ENCODE measurements at regions not wholly inside any gene's neighbourhood (a gene's known extent, or its start where the extent isn't known, plus 50 kb on each side); places are given as distances from the start of the nearest gene placed in this dataset.

DNA sequence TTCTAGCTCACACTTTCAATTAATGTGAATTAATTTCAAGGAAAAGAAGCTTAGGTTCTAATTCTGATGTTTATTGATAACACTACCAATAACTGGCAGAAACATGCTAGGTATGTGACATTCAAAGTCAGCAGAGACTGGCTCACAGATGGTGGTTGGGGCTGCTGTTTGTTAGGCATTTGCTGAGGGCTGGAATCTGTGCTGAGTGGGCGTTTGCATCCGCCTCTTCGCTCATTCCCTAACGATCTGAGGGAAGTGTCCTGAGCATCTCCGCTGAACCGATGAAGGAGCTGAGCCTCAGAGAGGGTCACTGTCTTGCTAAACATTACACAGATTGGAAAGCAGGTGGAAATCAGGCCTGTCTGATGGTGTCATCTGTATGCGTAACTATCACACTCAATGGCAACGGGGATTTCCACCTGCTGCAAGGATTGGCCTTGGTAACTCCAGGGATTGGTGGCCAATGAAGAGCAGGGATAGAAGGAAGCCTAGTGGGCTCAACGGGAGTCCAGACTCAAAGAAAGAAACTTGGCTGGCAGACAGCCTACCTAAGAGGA lies 338.9 kb downstream of the TEX29 start:
- Histone ChIP-seq H2AFZ (ENCODE audit: low read length) (no peak overlapping the region), H4K20me1 (ENCODE audit: control insufficient read depth, extremely low read depth, insufficient read depth, low read length) (no peaks in the 10 kb centered on the region), H3K27me3 (ENCODE audit: control insufficient read depth, insufficient read depth, low read length) (no peaks in the 10 kb centered on the region), H3K4me3 (replicated peaks in 1 of 4; ENCODE audit: control extremely low read depth in 1 of 4, insufficient read depth in 1 of 4, low read depth in 3 of 4, low read length in 4 of 4) (no peak overlapping the region), H3K27ac (ENCODE audit: insufficient read depth, low read length) (no peak overlapping the region), H3K9me3 (ENCODE audit: control insufficient read depth, insufficient read depth, low read depth, low read length) (no peaks in the 10 kb centered on the region), H3K9ac (ENCODE audit: insufficient read depth, low read length) (no peak overlapping the region), H3K4me2 (ENCODE audit: extremely low read depth, insufficient read depth, low read length) (no peak overlapping the region), H3K36me3 (ENCODE audit: control insufficient read depth, insufficient read depth, low read length) (no peaks in the 10 kb centered on the region), H3K4me1 (ENCODE audit: control insufficient read depth, extremely low read depth, insufficient read depth, low read length) (no peaks in the 10 kb centered on the region), H3K79me2 (ENCODE audit: control insufficient read depth, insufficient read depth, low read length) (no peaks in the 10 kb centered on the region)
- TF ChIP-seq, protein P1, sequence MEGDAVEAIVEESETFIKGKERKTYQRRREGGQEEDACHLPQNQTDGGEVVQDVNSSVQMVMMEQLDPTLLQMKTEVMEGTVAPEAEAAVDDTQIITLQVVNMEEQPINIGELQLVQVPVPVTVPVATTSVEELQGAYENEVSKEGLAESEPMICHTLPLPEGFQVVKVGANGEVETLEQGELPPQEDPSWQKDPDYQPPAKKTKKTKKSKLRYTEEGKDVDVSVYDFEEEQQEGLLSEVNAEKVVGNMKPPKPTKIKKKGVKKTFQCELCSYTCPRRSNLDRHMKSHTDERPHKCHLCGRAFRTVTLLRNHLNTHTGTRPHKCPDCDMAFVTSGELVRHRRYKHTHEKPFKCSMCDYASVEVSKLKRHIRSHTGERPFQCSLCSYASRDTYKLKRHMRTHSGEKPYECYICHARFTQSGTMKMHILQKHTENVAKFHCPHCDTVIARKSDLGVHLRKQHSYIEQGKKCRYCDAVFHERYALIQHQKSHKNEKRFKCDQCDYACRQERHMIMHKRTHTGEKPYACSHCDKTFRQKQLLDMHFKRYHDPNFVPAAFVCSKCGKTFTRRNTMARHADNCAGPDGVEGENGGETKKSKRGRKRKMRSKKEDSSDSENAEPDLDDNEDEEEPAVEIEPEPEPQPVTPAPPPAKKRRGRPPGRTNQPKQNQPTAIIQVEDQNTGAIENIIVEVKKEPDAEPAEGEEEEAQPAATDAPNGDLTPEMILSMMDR (conservative IDR thresholded peaks at IDR 0.05 in 1 of 2, IDR thresholded peaks at IDR 0.05 in 1 of 2; ENCODE audit: low read depth in 1 of 2, low read length in 2 of 2) = no peak
- TF ChIP-seq EZH2 (IDR thresholded peaks at IDR 0.05; ENCODE audit: low read length, missing control alignments) = no peak
- no peak for DNase-seq (ENCODE audit: low read depth in 2 of 2)

DNA sequence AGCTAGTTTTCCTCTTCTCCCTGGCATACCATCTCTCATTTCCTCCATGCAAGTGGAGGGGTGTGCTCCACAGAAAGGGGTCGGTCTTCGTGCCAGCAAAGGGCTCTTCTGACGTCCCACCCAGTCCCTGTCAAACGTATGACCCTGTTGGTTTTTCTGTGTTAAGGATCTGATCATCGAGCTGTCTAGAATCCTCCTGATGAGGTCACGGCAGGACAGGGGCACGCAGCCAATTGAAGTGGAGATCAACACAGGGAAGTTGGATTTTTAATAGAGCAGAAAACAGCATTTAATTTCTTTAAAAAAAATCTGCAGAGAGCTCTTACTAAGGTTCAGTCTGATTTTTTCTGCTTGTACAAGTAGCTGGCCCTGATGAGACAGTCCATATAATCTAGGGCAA lies 339.4 kb downstream of the TEX29 start:
- no peak for TF ChIP-seq EZH2 (IDR thresholded peaks at IDR 0.05; ENCODE audit: low read length, missing control alignments)
- TF ChIP-seq, protein P1 (conservative IDR thresholded peaks at IDR 0.05 in 1 of 2, IDR thresholded peaks at IDR 0.05 in 1 of 2; ENCODE audit: low read depth in 1 of 2, low read length in 2 of 2) = no peak
- Histone ChIP-seq H3K4me3 (replicated peaks in 1 of 4; ENCODE audit: control extremely low read depth in 1 of 4, insufficient read depth in 1 of 4, low read depth in 3 of 4, low read length in 4 of 4) (no peak overlapping the region), H2AFZ (ENCODE audit: low read length) (no peak overlapping the region), H3K4me2 (ENCODE audit: extremely low read depth, insufficient read depth, low read length) (no peak overlapping the region), H4K20me1 (ENCODE audit: control insufficient read depth, extremely low read depth, insufficient read depth, low read length) (no peaks in the 10 kb centered on the region), H3K79me2 (ENCODE audit: control insufficient read depth, insufficient read depth, low read length) (no peaks in the 10 kb centered on the region), H3K9ac (ENCODE audit: insufficient read depth, low read length) (no peak overlapping the region), H3K27ac (ENCODE audit: insufficient read depth, low read length) (no peak overlapping the region), H3K36me3 (ENCODE audit: control insufficient read depth, insufficient read depth, low read length) (no peaks in the 10 kb centered on the region), H3K9me3 (ENCODE audit: control insufficient read depth, insufficient read depth, low read depth, low read length) (no peaks in the 10 kb centered on the region), H3K4me1 (ENCODE audit: control insufficient read depth, extremely low read depth, insufficient read depth, low read length) (no peaks in the 10 kb centered on the region), H3K27me3 (ENCODE audit: control insufficient read depth, insufficient read depth, low read length) (no peaks in the 10 kb centered on the region)
- no peak for DNase-seq (ENCODE audit: low read depth in 2 of 2)

DNA sequence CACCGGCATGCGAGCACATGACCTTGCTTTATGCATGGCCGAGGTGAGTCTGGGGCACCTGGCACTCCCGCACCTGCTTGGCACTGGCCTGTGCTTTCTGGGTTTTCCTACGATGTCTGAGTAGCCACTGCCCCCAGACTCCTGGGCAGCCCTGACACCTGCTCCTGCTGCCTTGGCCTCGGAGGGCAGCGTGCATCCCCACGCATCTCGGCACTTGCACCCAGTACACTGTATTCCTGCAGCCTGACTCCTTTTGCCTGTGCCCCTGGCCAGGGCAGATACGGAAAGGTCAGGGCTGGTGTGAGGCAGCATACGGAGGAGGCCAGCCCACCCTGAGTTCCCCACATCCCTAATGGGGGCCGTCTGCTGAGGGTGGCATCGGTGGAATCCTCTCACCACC lies 340.6 kb downstream of the TEX29 start:
- TF ChIP-seq EZH2 (IDR thresholded peaks at IDR 0.05; ENCODE audit: low read length, missing control alignments) = no peak
- TF ChIP-seq, protein P1 (conservative IDR thresholded peaks at IDR 0.05 in 1 of 2, IDR thresholded peaks at IDR 0.05 in 1 of 2; ENCODE audit: low read depth in 1 of 2, low read length in 2 of 2) = no peak
- H3K4me2 ChIP-seq (ENCODE audit: extremely low read depth, insufficient read depth, low read length) = no peak overlapping the region

More for the DNA sequence above, 340.6 kb downstream of the TEX29 start:
- H3K9ac ChIP-seq (ENCODE audit: insufficient read depth, low read length) = no peak overlapping the region
- H3K27me3 ChIP-seq (ENCODE audit: control insufficient read depth, insufficient read depth, low read length) = no peaks in the 10 kb centered on the region
- no peaks in the 10 kb centered on the region for H4K20me1 ChIP-seq (ENCODE audit: control insufficient read depth, extremely low read depth, insufficient read depth, low read length)
- no peaks in the 10 kb centered on the region for H3K4me1 ChIP-seq (ENCODE audit: control insufficient read depth, extremely low read depth, insufficient read depth, low read length)
- no peak overlapping the region for H3K4me3 ChIP-seq (replicated peaks in 1 of 4; ENCODE audit: control extremely low read depth in 1 of 4, insufficient read depth in 1 of 4, low read depth in 3 of 4, low read length in 4 of 4)
- no peaks in the 10 kb centered on the region for H3K36me3 ChIP-seq (ENCODE audit: control insufficient read depth, insufficient read depth, low read length)
- no peaks in the 10 kb centered on the region for H3K79me2 ChIP-seq (ENCODE audit: control insufficient read depth, insufficient read depth, low read length)
- H2AFZ ChIP-seq (ENCODE audit: low read length) = no peak overlapping the region
- no peak for DNase-seq (ENCODE audit: low read depth in 2 of 2)
- H3K27ac ChIP-seq (ENCODE audit: insufficient read depth, low read length) = no peak overlapping the region
- H3K9me3 ChIP-seq (ENCODE audit: control insufficient read depth, insufficient read depth, low read depth, low read length) = no peaks in the 10 kb centered on the region
